Cerebellar nuclear complex (tissue), 1 donor: ENCODE measurements at regions not wholly inside any gene's neighbourhood (a gene's known extent, or its start where the extent isn't known, plus 50 kb on each side); places are given as distances from the start of the nearest gene placed in this dataset.
"Not testable (repeated sequence)": the region's sequence is repeated elsewhere in the genome, so short reads cannot be mapped to it uniquely, and the experiment has no call there.

ENCODE experiments used
- DNase-seq, 2 experiments: peaks; one replicate each; lab custom pipeline; 2025; lab: John Stamatoyannopoulos, UW

- no peak for DNase-seq
Measured at GRCh38 chr2:234275515-234275914, 221.4 kb downstream of the ARL4C start.

GRCh38 chr2:234273887-234274584, 222.8 kb downstream of the ARL4C start:
- no peak for DNase-seq

- no peak for DNase-seq
Measured at GRCh38 chr2:234272069-234272850, 221.8 kb downstream of the SPP2 start.

DNA sequence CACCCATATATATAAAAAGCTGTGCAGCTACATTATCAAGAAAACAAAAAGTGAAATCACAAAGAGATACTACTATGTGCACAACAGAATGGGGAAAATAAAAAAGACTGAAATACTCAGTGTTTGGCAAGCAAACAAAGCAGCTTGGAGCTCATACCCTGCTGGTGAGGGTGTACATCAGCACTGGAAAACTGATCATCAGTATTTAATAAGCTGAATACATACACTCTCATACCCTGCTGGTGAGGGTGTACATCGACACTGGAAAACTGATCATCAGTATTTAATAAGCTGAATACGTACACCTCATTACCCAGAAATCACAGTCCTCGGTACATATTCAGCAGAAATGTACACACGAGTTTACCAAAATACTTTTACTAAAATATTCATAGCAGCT, 220.8 kb downstream of the SPP2 start:
- no peak for DNase-seq

DNA sequence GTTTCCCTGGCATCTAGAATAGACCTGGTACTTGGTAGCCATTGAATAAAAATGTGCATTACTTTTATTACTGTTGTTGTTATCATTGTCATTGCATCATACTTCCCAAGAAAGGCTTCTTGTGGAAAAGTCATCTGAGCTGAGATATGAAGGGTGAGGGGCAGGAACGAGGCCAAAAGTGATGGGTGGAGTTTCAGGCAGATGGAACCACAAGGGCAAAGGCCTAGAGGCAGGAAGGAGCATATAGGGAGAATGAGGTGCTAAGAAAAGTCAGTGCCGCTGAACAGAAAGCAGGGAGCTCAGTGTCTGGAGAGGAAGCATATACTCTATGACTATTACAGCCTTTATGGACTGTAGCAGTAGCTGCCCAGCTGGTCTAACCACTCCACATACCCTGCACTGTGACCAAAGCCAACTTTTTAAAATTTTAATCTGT, 219.3 kb downstream of the SPP2 start:
- DNase-seq: no peak

- DNase-seq: no peak
Measured at GRCh38 chr2:234267534-234267933, 217.0 kb downstream of the SPP2 start.

- DNase-seq: no peak
Measured at GRCh38 chr2:234266952-234267351, 216.4 kb downstream of the SPP2 start.

DNA sequence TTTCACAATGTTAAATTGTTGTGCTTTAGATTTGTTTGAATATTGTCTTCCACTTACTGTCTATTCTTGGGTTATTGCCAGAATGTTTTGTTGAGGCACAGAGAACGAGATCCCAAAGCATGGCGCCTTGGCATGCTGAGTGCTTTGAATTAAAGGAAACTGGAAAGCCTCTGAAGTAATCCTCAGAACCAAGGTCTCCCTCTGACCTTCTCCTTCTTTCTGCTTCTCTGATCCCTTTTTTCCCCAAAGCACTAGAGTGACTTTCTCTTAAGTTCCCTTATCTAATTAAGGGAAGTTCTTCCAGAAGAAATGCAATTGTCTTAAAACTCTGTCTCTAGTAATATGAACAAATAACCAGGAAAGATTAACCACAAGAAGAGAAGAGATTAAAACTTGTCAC, 214.7 kb downstream of the SPP2 start:
- DNase-seq: no peak

DNA sequence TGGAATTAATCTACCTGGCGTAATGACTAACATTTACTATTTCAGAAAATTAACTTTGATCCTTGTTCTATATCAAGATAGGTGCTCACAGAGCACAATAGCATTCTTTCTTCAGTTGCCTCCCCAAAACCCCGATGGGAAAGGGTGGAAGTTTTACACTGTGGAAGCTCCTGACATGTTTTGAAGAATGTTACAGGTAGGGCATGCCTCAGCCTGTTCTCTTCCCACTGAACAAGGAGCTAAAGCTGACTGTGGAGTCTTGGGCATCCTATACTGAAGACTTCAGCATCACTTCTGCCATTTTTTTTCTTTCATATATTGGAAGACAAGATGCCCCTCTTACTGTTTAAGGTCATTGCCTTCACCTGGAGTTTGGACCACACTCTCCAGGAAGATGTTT, 211.2 kb downstream of the SPP2 start:
- DNase-seq: no peak

- DNase-seq: no peak
Measured at GRCh38 chr2:234259440-234259839, 208.9 kb downstream of the SPP2 start.

DNA sequence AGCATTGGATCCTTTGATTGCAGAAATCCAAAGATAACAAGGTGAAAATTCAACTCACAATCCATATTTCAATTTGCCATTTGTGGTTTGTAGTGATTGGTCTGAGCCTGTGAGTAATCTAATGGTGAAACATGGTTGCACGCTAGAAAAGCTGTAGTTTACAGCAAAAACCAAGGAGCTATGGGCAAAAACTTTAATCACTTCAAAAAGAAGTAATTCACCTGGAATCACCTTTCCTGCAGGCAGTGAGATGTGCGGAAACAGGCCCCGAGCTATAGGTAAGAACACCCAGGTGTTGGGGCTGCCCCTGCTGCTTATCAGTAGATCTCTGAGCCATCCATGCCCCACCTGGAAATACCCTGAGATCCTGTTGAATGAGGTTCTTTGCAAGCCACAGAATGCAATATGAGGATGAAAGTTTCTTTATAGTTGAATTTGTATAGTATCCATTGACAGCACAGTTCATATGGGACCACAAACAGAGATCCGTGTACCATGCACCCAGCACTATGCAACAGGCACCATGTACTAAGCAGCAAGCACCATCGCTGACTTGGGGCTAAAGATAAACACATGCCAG, 208.2 kb downstream of the SPP2 start:
- DNase-seq: no peak

DNA sequence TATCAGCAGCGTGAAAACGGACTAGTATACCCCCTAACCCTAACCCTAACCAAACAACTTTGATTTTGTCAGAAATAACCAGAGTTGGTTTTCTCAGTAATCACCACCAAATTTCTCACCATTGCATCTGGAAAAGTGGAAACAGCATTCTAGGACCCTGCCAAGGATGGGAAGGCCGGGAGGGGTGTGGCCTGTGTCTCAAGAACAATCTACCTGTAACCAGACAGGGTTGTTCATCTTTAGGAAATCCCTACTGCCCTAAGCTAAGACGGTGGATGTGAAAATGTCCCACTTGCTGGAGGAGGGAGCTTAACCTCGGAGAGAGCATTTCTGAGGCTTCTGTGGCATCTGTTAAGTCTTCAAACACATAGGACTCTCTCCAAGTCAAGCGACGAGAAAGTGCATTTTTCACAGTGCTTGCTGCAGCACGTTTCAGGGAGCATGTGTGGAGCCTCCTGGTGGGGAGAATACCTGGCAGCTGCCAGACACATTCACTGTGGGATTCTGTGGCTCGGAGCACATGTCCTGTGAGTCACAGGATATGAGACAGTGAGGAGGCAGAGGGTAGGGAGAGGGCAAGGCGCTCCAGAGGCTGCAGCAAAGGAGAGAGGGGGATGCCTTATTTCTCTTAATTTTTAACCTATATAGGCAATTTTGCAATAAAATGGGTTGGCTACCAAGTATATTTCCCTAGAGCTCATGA, 207.5 kb downstream of the SPP2 start:
- DNase-seq: peak in 1 of 2 experiments; percentile 50

GRCh38 chr2:234256516-234256915, 206.0 kb downstream of the SPP2 start:
- no peak for DNase-seq

DNA sequence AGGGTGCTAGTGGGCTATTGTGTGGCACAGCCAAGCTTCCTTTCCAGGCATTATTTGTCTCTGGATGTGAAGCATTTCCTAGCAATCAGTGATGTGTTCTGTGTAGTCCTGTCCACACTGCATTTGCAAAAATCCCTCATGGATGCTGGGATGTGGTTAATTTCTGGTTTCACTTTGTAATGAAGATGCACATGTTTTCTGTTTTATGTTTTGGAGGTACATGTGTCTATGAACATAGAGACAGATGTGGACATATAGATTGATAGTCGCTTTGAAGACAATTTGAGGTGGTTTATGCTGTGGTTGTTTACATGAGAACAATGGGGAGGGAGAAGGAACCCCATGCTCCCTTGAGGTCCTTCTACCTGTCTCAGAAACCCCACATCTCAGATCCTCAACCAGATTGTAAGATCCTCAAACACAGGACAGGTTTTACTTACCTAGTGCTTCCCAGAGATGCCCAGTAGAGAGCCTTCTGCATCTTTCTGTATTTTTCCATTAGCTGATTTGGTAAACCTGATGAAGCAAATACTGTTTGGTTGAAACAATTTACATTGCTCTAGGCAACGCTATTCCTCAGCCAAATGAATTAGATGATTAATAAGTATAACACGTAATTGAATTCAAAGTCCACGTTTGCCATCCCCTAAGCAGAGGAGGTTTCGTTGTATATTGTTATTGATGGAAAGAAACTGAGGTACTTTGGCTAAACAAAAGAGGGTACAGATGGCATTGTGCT, 204.4 kb downstream of the SPP2 start:
- no peak for DNase-seq

- no peak for DNase-seq
Measured at GRCh38 chr2:234252772-234253171, 202.3 kb downstream of the SPP2 start.

DNA sequence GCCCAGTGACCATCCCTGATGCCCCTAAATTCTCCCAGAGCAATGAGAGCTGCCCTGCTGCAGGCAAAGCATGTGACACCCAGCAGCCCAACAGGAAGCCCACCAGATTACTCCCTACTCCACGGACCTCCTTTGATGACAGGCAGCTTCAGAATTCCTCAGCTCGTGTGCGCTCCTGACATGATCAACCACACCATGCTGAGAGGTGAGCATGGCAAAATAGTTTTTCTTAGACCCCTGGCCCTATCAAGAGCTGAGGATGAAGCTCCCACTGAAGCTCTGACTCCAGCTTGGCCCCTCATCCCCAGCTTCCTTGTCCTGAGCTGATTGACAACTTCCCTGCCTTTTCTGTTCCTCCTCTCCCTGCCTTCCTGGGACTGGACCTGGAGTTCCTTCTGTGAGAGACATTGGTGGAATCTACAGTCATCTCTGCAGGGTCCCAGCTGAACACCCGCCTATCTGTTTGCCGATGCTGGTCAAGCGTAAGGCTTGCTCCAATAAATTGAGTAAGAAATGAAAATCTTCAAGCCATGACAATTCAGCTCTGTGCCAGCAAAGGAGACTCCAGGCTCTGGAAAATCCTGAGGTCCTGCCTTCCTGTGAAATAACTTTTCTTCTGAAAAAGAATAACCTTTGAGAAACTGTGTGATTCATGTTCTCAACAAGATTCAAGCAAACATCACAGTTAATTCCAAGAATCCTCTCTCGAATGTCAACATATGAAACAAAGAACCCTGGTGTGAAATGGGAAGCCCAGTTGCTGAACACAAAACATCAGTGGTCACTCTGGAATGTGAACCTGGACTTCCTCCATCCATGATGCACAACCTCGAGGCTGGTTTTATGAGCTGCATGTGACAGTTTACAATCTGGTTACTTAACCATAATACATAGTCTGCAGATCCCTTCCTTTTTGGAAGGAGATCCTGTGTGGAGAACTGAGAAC, 201.1 kb downstream of the SPP2 start:
- DNase-seq: no peak

DNA sequence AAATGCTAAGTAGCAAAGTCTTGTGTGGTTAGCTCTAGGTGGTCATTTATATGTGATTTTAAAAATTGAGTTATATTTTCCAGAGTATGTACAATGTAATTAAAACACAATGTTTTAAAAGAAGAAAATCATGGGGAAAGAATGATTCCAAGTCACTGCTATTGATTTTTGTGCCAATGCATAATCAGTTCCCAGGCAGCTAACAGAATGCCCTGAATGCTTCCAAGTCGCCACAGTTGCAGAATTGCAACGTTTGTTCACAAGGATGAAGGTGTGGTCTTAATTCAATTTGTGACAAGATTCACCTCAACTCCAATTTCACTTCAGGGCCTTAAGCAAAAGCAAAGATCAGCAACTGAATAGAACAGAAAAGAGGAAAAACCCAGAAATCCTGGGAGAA, 200.4 kb downstream of the SPP2 start:
- DNase-seq: no peak

DNA sequence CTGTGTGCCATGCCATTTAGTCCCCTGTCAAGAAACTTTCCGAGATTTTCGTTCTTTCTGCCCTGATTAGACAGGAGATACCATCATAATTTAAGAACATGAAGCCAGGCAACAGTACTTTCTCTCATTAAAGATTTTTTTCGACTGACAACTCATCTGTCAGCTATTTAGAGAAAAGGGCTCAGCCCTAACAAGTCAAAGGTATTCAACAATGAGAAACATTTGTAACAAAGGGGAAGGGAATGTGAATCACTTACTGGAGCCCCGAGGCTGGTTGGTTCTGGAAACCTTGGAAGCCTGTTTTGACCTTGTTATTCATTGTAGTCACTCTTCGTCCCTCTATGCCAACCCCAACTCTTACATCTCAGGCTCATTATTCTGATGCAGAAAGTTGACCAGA, 199.4 kb downstream of the SPP2 start:
- DNase-seq: no peak

DNA sequence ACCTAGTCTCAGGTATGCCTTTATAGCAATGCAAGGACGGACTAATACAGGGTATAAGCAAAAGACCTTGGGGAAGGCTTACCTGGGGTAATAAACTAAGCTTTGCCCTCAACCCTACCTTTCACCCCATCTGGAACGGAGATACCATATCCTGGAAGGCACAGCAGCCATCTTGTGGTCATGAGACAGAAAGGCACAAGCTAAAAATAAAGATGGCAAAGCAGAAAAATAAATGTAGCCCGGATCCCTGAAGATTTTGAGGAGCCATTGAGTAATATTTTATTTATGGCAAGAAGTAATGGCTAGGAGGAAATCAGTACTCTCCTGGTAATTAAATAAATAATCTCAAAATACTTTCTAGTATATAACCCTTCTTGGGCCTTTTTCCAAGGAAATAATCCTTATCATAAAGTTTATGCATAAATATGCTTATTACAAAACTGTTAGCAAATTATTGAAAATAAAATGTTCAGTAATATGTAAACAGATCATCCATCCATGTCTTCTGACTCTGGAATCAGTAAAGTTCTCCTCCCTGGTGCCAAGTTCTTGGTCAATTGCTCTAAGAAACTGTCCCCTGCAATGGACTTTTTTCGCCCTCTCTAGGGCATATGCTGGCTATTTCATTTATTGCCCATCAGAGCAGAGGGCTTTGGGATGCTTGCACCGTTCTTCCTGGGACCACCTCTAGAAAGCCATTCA, 198.7 kb downstream of the SPP2 start:
- DNase-seq: no peak

DNA sequence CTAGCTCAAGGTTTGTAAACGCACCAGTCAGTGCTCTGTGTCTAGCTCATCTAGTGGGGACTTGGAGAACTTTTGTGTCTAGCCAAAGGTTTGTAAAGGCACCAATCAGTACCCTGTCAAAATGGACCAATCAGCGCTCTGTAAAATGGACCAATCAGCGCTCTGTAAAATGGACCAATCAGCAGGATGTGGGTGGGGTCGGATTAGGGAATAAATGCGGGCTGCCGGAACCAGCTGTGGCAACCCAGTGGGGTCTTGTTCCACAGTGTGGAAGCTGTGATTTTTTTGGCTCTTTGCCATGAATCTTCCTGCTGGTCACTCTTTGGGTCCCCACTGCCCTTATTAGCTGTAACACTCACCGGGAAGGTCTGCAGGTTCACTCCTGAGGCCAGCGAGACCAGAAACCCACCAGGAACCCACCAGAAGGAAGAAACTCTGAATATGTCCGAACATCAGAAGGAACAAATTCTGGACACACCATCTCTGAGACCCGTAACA, 197.8 kb downstream of the SPP2 start:
- not testable (repeated sequence) for DNase-seq
